ENCODE measurements at regions not wholly inside any gene's neighbourhood (a gene's known extent, or its start where the extent isn't known, plus 50 kb on each side); places are given as distances from the start of the nearest gene placed in this dataset.

- TF ChIP-seq, protein P1, sequence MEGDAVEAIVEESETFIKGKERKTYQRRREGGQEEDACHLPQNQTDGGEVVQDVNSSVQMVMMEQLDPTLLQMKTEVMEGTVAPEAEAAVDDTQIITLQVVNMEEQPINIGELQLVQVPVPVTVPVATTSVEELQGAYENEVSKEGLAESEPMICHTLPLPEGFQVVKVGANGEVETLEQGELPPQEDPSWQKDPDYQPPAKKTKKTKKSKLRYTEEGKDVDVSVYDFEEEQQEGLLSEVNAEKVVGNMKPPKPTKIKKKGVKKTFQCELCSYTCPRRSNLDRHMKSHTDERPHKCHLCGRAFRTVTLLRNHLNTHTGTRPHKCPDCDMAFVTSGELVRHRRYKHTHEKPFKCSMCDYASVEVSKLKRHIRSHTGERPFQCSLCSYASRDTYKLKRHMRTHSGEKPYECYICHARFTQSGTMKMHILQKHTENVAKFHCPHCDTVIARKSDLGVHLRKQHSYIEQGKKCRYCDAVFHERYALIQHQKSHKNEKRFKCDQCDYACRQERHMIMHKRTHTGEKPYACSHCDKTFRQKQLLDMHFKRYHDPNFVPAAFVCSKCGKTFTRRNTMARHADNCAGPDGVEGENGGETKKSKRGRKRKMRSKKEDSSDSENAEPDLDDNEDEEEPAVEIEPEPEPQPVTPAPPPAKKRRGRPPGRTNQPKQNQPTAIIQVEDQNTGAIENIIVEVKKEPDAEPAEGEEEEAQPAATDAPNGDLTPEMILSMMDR (IDR thresholded peaks at IDR 0.05; ENCODE audit: low read depth, low read length, missing input control) = no peak
- TF ChIP-seq FOXA2 (IDR thresholded peaks at IDR 0.05) (no peak), SP1 (IDR thresholded peaks at IDR 0.05) (no peak), YY1 (IDR thresholded peaks at IDR 0.05) (no peak)
These were observed 214.3 kb upstream of the ESRRG start for GRCh38 chr1:216937491-216937890.
